ENCODE measurements at regions not wholly inside any gene's neighbourhood (a gene's known extent, or its start where the extent isn't known, plus 50 kb on each side); places are given as distances from the start of the nearest gene placed in this dataset.
"Not testable (repeated sequence)": the region's sequence is repeated elsewhere in the genome, so short reads cannot be mapped to it uniquely, and the experiment has no call there.

DNA sequence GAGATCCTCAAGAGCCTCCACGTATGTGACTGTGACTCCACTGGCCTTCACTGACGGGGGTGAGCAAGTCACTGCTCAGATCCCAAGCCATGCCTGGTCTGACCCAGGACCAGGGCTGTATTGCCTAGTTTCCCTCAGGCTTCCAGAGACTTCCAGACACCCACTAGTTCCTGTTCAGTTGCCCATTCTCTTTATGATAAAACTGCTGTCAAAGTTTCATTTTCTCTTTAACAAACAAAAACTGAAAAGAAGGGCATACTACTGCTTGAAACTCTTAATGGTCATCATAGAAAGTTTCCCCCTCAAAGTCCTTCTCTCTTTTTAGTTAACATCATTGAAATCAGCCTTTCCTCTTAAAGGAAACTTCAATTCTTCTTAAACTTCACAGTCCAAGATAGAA, 105.7 kb upstream of the GHR start:
- Histone ChIP-seq H3K4me1 (no peaks in the 10 kb centered on the region), H3K36me3 (no peaks in the 10 kb centered on the region), H3K9me3 (peaks cover 0 to 3% of the 10 kb centered on the region in 2 donors), H3K27ac (no peak overlapping the region), H3K4me3 (no peak overlapping the region), H3K27me3 (no peaks in the 10 kb centered on the region)
- DNase-seq, result no peak
- intact Hi-C loops (cut with DNase I; ENCODE audit: low total_unique reads), result no loop called here
- TF ChIP-seq, protein P1, sequence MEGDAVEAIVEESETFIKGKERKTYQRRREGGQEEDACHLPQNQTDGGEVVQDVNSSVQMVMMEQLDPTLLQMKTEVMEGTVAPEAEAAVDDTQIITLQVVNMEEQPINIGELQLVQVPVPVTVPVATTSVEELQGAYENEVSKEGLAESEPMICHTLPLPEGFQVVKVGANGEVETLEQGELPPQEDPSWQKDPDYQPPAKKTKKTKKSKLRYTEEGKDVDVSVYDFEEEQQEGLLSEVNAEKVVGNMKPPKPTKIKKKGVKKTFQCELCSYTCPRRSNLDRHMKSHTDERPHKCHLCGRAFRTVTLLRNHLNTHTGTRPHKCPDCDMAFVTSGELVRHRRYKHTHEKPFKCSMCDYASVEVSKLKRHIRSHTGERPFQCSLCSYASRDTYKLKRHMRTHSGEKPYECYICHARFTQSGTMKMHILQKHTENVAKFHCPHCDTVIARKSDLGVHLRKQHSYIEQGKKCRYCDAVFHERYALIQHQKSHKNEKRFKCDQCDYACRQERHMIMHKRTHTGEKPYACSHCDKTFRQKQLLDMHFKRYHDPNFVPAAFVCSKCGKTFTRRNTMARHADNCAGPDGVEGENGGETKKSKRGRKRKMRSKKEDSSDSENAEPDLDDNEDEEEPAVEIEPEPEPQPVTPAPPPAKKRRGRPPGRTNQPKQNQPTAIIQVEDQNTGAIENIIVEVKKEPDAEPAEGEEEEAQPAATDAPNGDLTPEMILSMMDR (IDR thresholded peaks at IDR 0.05), result no peak
- TF ChIP-seq POLR2A (IDR thresholded peaks at IDR 0.05), result no peak

DNA sequence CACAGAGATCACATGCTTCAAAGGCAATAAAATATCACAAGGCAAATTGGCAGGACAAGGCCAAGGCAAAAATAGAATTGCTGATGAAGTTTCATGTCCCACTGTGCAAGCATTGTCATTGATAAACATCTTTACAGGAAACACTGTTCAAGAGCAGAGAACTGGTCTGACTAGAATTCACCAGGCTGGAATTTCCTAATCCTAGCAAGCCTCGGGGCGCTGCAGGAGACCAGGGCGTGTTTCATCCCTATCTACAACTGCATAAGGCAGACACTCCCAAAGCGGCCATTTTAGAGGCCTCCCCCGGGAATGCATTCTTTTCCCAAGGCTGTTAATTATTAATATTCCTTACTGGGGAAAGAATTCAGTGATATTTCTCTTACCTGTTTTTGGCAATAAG, 103.7 kb upstream of the GHR start:
- intact Hi-C loops (cut with DNase I; ENCODE audit: low total_unique reads); DNase-seq; H3K4me3 ChIP-seq: not testable (repeated sequence)

DNA sequence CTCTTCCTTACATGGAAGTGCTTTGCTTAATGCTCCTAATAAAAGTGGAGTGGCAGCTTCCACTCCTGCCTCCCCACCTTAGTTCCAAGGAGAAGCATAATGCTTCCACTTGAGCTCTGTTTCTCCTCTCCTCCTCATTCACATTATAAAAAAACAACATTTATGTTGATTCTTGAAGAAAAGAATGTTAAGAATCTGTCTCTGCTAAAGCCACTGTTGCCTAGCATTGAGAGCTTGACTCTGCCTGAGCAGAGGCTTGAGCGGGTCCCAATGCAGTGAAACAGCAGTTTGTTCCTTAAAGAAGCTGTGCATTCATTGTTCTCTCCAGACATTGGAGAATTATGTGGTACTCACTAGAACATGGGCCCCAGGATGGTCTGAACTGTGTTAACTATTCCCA, 101.5 kb upstream of the GHR start:
- Histone ChIP-seq H3K27me3 (no peaks in the 10 kb centered on the region), H3K36me3 (no peaks in the 10 kb centered on the region), H3K4me1 (no peaks in the 10 kb centered on the region), H3K4me3 (no peak overlapping the region), H3K9me3 (peaks cover 0 to 3% of the 10 kb centered on the region in 2 donors), H3K27ac (no peak overlapping the region)
- intact Hi-C loops (cut with DNase I; ENCODE audit: low total_unique reads), result no loop called here
- no peak for DNase-seq
- TF ChIP-seq, protein P1 (IDR thresholded peaks at IDR 0.05), result no peak
- TF ChIP-seq POLR2A (IDR thresholded peaks at IDR 0.05), result no peak

More for the DNA sequence above, 103.7 kb upstream of the GHR start:
- H3K36me3 ChIP-seq, H3K9me3 ChIP-seq, H3K4me1 ChIP-seq, H3K27ac ChIP-seq, H3K27me3 ChIP-seq: not testable (repeated sequence)

DNA sequence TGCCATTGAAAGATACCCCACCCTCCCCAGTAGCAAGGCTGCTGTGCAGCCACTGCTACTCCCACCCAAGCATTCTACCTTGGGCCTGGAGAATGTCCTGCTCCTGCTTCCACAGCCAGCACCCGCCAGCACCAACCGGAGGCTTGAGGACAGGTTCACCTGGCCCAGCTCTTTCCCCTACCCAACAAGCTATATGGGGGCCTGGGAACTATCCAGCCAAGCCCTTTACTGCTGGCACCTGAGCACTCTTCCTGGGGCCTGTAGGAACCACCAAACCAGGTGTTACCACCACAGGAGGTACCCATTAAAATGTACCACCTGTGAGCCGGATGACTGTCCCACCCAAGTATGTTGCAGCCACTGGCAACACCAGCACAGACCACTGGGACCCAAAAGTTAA, 86.1 kb upstream of the GHR start:
- no peak for DNase-seq
- no peak overlapping the region for H3K27ac ChIP-seq
- no peaks in the 10 kb centered on the region for H3K27me3 ChIP-seq
- no peaks in the 10 kb centered on the region for H3K36me3 ChIP-seq
- H3K9me3 ChIP-seq, result peaks cover 0 to 3% of the 10 kb centered on the region in 2 donors
- no peak overlapping the region for H3K4me3 ChIP-seq
- H3K4me1 ChIP-seq, result no peaks in the 10 kb centered on the region
- TF ChIP-seq, protein P1 (IDR thresholded peaks at IDR 0.05), result no peak
- no peak for TF ChIP-seq POLR2A (IDR thresholded peaks at IDR 0.05)
- intact Hi-C loops (cut with DNase I; ENCODE audit: low total_unique reads), result no loop called here

DNA sequence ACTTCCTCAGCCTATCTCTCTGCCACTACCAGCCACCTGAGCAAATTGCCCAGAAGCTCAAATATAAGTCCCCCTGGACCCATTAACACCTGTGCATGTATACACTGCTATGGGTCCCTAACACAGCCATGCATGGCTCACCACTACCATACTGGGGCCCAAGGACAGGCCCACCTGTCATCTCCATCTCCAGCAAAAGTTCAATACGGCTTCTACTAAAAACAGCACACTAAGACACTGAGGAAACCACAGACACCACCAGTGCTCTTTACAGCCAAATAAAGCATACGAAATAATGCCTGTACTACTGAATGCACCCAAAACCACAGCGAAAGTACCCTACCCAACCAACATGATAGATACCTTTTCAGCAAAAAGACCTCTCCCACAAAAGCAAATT, 85.6 kb upstream of the GHR start:
- no peaks in the 10 kb centered on the region for H3K36me3 ChIP-seq
- H3K27me3 ChIP-seq, result no peaks in the 10 kb centered on the region
- H3K4me3 ChIP-seq, result no peak overlapping the region
- intact Hi-C loops (cut with DNase I; ENCODE audit: low total_unique reads), result no loop called here
- no peak for DNase-seq
- no peak overlapping the region for H3K27ac ChIP-seq
- H3K9me3 ChIP-seq, result peaks cover 0 to 3% of the 10 kb centered on the region in 2 donors
- TF ChIP-seq, protein P1 (IDR thresholded peaks at IDR 0.05), result no peak
- no peak for TF ChIP-seq POLR2A (IDR thresholded peaks at IDR 0.05)
- H3K4me1 ChIP-seq, result no peaks in the 10 kb centered on the region

DNA sequence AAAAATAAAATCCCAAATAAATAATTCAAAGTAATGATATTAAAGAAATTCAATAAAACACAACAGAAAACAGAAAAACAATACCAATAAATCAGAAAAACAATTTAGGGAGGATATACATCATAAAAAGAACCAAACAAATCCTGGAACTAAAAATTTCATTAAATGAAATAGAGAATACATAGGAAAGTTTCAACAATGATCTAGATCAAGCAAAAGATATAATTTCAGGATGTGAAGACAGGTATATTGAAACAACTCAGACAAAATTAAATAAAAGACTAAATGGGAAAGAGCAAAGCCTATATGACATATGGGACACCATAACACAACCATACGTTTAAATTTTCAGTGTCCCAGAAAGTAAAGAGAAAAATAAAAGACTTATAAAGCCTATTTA, 85.1 kb upstream of the GHR start:
- intact Hi-C loops (cut with DNase I; ENCODE audit: low total_unique reads), result no loop called here
- TF ChIP-seq POLR2A (IDR thresholded peaks at IDR 0.05), result no peak
- TF ChIP-seq, protein P1 (IDR thresholded peaks at IDR 0.05), result no peak
- no peak for DNase-seq

More for the DNA sequence above, 85.1 kb upstream of the GHR start:
- Histone ChIP-seq H3K9me3 (peaks cover 0 to 3% of the 10 kb centered on the region in 2 donors), H3K27ac (no peak overlapping the region), H3K36me3 (no peaks in the 10 kb centered on the region), H3K4me1 (no peaks in the 10 kb centered on the region), H3K4me3 (no peak overlapping the region), H3K27me3 (no peaks in the 10 kb centered on the region)

All from uterus (tissue), 3 donors.